Erythroblast (primary cell): ENCODE measurements at regions not wholly inside any gene's neighbourhood (a gene's known extent, or its start where the extent isn't known, plus 50 kb on each side); places are given as distances from the start of the nearest gene placed in this dataset.

Source experiments
- GATA1 ChIP-seq: IDR thresholded peaks from 2 replicates; pipeline ENCODE4 v1.6.1; 2011; ENCODE audit warnings: low read depth, mild to moderate bottlenecking, control low read depth, low read length, moderate library complexity
- POLR2A ChIP-seq: IDR thresholded peaks from 2 replicates; pipeline ENCODE4 v1.6.1; 2011; ENCODE audit warnings: mild to moderate bottlenecking, low read length

DNA sequence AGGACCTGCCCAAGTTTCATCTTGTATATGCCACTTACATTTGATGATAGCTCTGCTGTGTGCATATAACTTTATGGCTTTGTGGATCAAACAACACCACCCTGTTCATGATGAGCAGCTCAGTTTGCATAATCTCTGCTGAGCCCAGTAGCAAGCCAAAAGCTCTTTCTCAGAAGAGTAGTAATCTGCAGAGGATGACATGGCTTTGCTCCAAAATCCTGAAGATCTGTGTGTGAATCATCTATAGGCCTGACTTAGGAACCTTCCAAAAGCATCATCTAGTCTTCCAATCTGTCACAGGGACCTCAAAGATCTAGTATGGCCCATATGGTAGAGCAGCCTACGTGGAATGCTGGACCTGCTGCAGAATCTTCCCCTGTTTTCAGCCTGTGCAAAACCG, 394.6 kb downstream of the PSAT1 start:
- no peak for TF ChIP-seq POLR2A
- TF ChIP-seq GATA1, result no peak
